ENCODE measurements at regions not wholly inside any gene's neighbourhood (a gene's known extent, or its start where the extent isn't known, plus 50 kb on each side); places are given as distances from the start of the nearest gene placed in this dataset.

GRCh38 chr1:234913771-234914170 lies 214.9 kb downstream of the TOMM20 start:
- H3K4me2 ChIP-seq (replicated peaks; ENCODE audit: low read depth, low read length, poor library complexity, severe bottlenecking) = no peak overlapping the region
- 88% methylated on average over 6 of the region's 11 CpGs for WGBS (ENCODE audit: insufficient coverage)
- no peak overlapping the region for H3K4me3 ChIP-seq (ENCODE audit: control extremely low read depth in 1 of 5, extremely low read depth in 1 of 5, insufficient read depth in 1 of 5, low read depth in 2 of 5, low read length in 4 of 5)
- Mint-ChIP-seq H3K9me3 (ENCODE audit: insufficient read depth) (no peaks in the 10 kb centered on the region), H3K27me3 (no peaks in the 10 kb centered on the region), H3K4me1 (peaks cover 10% of the 10 kb centered on the region), H3K4me3 (no peak overlapping the region), H3K27ac (no peak overlapping the region)
- ATAC-seq (ENCODE audit: low read depth) (no peak), DNase-seq (no peak)
- H3K79me2 ChIP-seq (ENCODE audit: control insufficient read depth, insufficient read depth, low read length) = no peaks in the 10 kb centered on the region
- CTCF ChIA-PET = interaction anchor here (1.4 kb wide), 1 partner anchor 16 kb away, joined by 4 read pairs; no protein-coding TSS in a partner anchor
- no peak overlapping the region for H3K27ac ChIP-seq (ENCODE audit: low read length in 2 of 2)
- H3K36me3 ChIP-seq (replicated peaks in 1 of 2; ENCODE audit: control extremely low read depth in 1 of 2, control insufficient read depth in 1 of 2, extremely low read depth in 1 of 2, insufficient read depth in 2 of 2, low read length in 1 of 2) = no peaks in the 10 kb centered on the region
- TF ChIP-seq, protein P1, sequence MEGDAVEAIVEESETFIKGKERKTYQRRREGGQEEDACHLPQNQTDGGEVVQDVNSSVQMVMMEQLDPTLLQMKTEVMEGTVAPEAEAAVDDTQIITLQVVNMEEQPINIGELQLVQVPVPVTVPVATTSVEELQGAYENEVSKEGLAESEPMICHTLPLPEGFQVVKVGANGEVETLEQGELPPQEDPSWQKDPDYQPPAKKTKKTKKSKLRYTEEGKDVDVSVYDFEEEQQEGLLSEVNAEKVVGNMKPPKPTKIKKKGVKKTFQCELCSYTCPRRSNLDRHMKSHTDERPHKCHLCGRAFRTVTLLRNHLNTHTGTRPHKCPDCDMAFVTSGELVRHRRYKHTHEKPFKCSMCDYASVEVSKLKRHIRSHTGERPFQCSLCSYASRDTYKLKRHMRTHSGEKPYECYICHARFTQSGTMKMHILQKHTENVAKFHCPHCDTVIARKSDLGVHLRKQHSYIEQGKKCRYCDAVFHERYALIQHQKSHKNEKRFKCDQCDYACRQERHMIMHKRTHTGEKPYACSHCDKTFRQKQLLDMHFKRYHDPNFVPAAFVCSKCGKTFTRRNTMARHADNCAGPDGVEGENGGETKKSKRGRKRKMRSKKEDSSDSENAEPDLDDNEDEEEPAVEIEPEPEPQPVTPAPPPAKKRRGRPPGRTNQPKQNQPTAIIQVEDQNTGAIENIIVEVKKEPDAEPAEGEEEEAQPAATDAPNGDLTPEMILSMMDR (IDR thresholded peaks at IDR 0.05) = no peak
- TF ChIP-seq EZH2 (IDR thresholded peaks at IDR 0.05; ENCODE audit: borderline replicate concordance, insufficient read depth, low read depth, low read length, poor library complexity, severe bottlenecking) = no peak
- POLR2A ChIA-PET = no interaction called here
- no peaks in the 10 kb centered on the region for H3K9me3 ChIP-seq (ENCODE audit: control extremely low read depth in 1 of 3, control insufficient read depth in 2 of 3, insufficient read depth in 1 of 3, low read length in 2 of 3)
- no peaks in the 10 kb centered on the region for H4K20me1 ChIP-seq (ENCODE audit: control insufficient read depth, insufficient read depth, low read length, poor library complexity, severe bottlenecking)
- H3K9ac ChIP-seq (ENCODE audit: low read length) = no peak overlapping the region
- H2AFZ ChIP-seq (ENCODE audit: insufficient read depth, low read depth, low read length, poor library complexity, severe bottlenecking) = no peak overlapping the region
- intact Hi-C loops (cut with micrococcal nuclease) = no loop called here
- H3K27me3 ChIP-seq (replicated peaks in 1 of 4; ENCODE audit: control extremely low read depth in 1 of 4, control insufficient read depth in 3 of 4, insufficient read depth in 4 of 4, low read length in 3 of 4) = no peaks in the 10 kb centered on the region
- no peaks in the 10 kb centered on the region for H3K4me1 ChIP-seq (ENCODE audit: control insufficient read depth in 2 of 2, insufficient read depth in 2 of 2, low read length in 2 of 2)

- Histone ChIP-seq H3K4me2 (replicated peaks; ENCODE audit: low read depth, low read length, poor library complexity, severe bottlenecking) (no peak overlapping the region), H2AFZ (ENCODE audit: insufficient read depth, low read depth, low read length, poor library complexity, severe bottlenecking) (no peak overlapping the region), H3K9ac (ENCODE audit: low read length) (no peak overlapping the region), H3K27ac (ENCODE audit: low read length in 2 of 2) (no peak overlapping the region), H3K36me3 (replicated peaks in 1 of 2; ENCODE audit: control extremely low read depth in 1 of 2, control insufficient read depth in 1 of 2, extremely low read depth in 1 of 2, insufficient read depth in 2 of 2, low read length in 1 of 2) (no peaks in the 10 kb centered on the region), H3K79me2 (ENCODE audit: control insufficient read depth, insufficient read depth, low read length) (no peaks in the 10 kb centered on the region), H3K4me1 (ENCODE audit: control insufficient read depth in 2 of 2, insufficient read depth in 2 of 2, low read length in 2 of 2) (no peaks in the 10 kb centered on the region), H4K20me1 (ENCODE audit: control insufficient read depth, insufficient read depth, low read length, poor library complexity, severe bottlenecking) (no peaks in the 10 kb centered on the region), H3K9me3 (ENCODE audit: control extremely low read depth in 1 of 3, control insufficient read depth in 2 of 3, insufficient read depth in 1 of 3, low read length in 2 of 3) (no peaks in the 10 kb centered on the region), H3K4me3 (ENCODE audit: control extremely low read depth in 1 of 5, extremely low read depth in 1 of 5, insufficient read depth in 1 of 5, low read depth in 2 of 5, low read length in 4 of 5) (no peak overlapping the region), H3K27me3 (replicated peaks in 1 of 4; ENCODE audit: control extremely low read depth in 1 of 4, control insufficient read depth in 3 of 4, insufficient read depth in 4 of 4, low read length in 3 of 4) (no peaks in the 10 kb centered on the region)
- Mint-ChIP-seq H3K4me1 (peaks cover 10% of the 10 kb centered on the region), H3K4me3 (no peak overlapping the region), H3K27me3 (no peaks in the 10 kb centered on the region), H3K9me3 (ENCODE audit: insufficient read depth) (no peaks in the 10 kb centered on the region), H3K27ac (no peak overlapping the region)
- no peak for TF ChIP-seq EZH2 (IDR thresholded peaks at IDR 0.05; ENCODE audit: borderline replicate concordance, insufficient read depth, low read depth, low read length, poor library complexity, severe bottlenecking)
- TF ChIP-seq, protein P1 (IDR thresholded peaks at IDR 0.05) = no peak
- POLR2A ChIA-PET = no interaction called here
- DNase-seq (no peak), ATAC-seq (ENCODE audit: low read depth) (no peak)
- CTCF ChIA-PET = interaction anchor here (1.4 kb wide), 1 partner anchor 17 kb away, joined by 4 read pairs; no protein-coding TSS in a partner anchor
- WGBS (ENCODE audit: insufficient coverage) = 57% methylated on average over 7 of the region's 8 CpGs
- intact Hi-C loops (cut with micrococcal nuclease) = no loop called here
Observed at GRCh38 chr1:234913278-234913649, 215.4 kb downstream of the TOMM20 start.
